ELF-1 (cell line): ENCODE measurements at regions not wholly inside any gene's neighbourhood (a gene's known extent, or its start where the extent isn't known, plus 50 kb on each side); places are given as distances from the start of the nearest gene placed in this dataset.
"Not testable (repeated sequence)": the region's sequence is repeated elsewhere in the genome, so short reads cannot be mapped to it uniquely, and the experiment has no call there.

Source experiments
- DNase-seq: peaks from one replicate; pipeline ENCODE4 v3.0.0-alpha.2; 2016; ENCODE audit warnings: low read depth, low spot score

DNA sequence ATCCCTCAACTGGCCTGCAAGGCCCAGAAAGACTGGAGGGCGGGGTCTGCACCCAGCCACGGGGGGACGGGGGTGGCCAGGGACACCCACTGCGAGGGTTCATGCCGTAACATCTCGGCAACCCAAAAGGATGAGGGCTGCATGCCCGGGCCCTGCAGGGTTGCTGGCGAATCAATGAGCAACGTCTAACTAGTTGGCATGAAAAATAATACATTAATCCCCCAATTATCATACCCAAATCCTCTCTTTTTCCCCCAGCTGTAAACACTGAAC, 232.2 kb downstream of the TUBA3C start:
- no peak for DNase-seq

DNA sequence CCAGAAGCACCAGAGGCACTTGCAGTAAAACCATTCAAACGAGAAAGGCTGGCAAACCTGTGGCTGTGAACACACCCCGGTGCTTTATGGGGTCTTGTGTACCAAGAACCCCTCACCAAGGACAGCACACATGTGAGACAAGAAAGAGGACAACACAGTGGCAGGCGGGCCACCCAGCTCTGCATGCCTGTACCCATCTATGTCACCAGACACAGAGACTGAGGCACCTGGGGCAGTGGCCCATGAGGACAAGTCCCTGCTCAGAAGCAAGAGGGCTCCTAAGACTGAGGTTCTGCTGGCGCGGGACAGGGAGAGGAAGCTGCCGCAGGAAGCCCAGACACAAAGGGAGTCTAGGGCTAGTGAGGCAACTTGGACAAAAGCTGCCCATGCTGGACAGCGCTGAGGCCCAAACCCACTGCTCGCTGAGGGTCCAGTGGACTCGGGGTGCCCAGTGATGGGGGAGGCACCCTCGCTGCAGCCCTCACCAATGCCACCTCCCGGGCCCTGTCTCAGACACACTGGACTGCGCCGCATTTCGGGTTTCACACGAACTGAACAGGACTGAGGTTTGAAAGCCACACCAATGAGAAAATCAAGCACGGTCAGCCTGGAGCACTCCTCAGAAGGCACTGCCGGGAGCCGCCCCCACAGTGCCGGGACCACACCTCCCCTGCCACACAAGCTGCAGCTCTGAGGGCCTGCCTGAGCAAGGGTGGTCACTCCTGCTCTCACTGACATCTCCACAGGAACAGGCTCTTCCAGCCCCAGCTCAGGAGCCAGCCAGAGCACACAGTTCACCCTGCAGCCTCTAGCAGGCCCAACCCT, 232.7 kb downstream of the TUBA3C start:
- no peak for DNase-seq

DNA sequence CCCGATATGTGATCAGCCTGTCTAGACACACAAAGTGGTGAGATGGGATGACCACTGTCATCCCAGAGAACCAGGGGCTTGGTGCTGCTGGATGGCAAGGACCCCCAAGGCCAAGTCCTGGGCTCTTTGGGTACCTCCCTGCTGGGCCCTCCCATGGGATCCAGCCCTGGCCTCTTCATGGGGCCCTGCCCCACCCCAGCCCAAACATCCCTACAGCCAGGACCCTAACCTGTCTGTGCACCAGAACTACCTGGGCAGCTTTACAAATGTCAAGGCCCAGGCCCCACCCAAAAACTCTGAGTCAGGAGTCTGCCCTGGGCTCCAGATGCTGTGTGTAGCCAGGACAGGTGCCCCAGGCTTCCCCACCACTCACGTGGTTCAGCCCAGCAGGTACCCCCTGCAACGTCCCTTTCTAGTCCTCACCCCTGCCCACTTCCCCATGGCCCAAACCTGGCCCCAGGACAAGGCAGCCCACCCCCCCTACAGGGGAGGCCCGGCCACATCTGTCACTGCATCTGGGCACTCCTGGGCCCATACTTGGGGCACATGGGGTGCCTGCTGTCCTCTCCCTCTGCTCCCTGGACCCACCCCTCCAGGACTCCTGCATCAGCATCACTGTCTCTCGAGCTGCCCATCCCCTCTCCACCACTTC, 233.5 kb downstream of the TUBA3C start:
- no peak for DNase-seq

DNA sequence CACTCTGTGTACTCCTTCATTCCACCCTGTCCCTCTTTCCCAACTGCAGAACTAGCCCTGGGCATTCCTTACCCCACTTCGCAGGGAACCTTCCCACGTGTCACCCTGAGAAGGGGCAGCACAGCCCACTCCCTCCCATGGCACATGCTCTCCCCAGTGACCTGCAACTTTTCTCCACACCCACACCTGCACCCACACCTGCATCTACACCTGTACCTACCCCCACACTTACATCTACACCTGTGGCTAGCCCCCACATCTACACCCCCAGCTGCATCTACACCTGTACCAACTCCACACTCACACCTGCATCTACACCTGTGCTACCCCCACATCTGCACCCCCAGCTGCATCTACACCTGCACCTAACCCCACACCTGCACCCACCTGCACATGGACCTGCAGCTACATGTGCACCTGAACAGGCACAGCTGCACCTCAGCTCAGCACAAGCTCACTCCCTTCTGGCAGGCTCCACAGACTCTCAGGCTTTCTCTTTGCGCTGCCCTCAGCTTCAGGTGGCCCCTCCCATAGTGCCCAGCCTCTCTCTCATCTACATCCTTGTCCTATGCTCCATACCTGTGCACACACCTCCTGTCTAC, 234.1 kb downstream of the TUBA3C start:
- no peak for DNase-seq

DNA sequence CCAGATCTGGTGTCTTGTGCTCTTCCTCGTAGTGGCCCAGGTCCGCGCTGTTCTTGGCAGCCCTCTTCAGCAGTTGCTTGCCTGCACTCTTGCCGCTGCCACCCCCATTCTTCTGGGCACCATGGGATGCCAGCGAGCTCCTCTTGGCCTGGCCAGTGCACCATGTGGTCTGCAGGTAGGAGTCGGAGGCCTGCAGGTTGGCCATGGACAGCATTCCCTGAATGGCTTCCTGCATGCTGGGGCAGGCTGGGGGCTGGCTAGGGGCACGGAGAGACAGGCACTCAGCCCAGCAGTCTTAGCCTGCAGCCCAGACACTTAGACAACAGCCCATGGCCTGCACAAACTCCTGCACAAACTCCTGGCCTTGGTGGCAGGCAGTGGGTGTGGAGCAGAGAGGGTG, 234.9 kb downstream of the TUBA3C start:
- no peak for DNase-seq

DNA sequence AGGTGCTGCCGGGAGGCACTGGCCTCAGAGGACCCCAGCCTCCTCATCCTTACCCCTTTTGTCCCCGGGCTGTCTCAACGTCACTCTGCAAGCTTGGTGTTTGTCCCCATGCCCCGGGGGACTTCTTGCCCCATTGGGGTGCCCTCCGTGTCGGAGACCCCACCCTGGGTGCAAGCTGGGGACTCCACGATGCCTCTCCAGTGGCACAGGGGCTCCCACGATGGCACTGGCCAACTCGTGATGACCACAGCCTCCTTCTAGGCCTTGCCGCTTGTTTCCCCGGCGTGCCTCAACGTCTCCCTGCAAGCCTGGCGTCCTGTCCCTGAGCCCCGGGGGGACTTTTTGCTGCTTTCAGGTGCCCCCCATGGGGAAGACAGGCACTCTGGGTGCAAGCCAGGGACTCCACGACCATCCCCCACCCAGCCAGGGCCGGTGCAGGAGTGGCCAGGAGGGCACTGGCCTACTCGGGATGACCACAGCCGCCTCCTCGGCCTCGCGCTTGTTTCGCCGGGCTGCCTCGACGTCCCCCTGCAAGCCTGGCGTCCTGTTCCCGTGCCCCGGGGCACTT, 237.0 kb downstream of the TUBA3C start:
- no peak for DNase-seq

DNA sequence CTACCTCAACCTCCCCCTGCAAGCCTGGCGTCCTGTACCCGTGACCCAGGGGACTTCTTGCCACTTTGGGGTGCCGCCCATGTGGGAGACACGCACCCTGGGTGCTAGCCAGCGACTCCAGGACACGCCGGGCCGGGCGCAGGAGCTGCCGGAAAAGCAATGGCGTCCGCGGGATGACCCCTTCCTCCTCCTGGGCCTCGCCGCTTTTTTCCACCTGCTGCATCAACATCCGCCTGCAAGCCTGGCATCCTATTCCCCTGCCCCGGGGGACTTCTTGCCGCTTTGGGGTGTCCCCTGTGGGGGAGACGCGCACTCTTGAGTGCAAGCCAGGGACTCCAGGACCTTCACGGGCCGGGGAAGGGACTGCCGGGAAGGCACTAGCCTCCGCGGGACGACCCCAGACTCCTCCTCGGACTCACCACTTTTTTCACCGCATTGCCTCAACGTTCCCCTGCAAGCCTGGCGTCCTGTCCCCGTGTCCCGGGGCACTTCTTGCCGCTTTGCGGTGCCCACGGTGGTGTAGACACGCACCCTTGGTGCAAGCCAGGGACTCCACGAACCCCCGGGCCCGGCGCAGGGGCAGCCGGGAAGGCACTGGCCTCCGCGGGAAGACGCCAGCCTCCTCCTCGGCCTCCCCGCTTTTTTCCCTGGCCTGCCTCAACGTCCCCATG, 237.8 kb downstream of the TUBA3C start:
- no peak for DNase-seq

DNA sequence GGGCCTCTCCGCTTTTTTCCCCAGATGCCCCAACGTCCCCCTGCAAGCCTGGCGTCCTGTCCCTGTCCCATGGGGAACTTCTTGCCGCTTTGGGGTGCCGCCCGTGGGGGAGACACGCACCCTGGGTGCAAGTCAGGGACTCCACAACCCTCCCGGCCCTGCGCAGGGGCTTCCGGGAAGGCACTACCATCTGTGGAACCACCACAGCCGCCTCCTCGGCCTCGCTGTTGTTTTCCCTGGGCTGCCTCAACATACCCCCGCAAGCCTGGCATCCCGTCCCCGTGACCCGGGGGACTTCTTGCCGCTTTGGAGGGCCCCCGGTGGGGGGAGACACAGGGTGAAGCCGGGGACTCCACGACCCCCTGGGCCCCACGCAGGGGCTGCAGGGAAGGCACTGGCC, 238.4 kb downstream of the TUBA3C start:
- no peak for DNase-seq

DNA sequence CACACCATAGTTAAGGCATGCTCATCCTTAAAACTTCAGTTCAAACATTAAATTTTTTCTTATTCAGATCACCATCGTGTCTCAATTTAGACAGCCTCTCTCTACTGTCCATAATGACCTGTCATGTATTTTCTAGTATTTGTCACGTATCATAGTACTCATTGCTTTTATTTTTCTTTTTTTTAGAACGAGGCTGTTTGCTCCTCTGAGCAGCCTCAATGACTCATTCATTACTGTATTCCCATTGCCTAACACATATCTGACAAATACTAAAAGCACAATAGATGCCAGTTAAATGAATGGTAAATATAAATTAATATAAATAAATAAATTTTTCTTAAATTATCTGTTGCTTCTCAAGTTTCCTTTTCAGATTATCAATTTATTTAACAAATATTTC, 245.5 kb downstream of the TUBA3C start:
- no peak for DNase-seq

DNA sequence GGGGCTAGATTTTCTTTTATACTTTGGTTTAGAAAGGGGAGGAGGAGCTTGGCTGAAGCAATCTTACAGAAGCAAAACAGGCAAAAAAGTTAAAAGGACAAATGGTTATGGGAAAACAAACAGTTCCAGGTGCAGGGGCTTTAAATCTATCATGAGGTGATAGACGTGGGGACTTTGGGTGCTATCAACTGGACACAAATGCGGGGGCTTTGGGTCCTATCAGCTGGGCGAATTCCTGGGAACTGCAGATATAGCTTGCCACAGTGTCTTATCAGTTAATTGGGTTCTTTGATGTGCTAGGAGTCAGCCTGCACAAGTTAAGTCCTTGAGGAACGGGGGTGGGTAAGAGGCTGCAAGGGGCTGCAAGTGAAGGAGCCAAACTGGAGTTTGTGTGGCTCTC, 260.6 kb downstream of the TUBA3C start:
- DNase-seq: no peak

DNA sequence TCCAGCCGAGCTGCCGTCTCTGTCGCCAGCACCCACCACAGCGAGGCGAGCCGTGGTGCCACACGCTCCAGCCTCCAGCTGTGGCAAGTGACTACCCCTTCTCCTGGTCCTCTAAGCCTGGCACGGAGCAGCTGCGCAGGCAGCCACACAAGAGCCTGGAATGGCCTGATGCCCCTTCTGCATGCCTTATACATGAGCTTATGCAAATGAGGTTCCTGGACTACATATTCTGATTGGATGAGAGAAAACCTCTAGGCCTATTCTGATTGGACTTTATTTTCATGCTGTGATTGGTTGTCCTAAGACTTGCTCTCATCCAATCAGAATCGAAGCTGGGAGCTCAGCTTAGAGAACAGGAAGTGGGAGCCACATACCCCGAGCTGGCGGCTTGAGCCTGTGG, 276.5 kb downstream of the TUBA3C start:
- not testable (repeated sequence) for DNase-seq

DNA sequence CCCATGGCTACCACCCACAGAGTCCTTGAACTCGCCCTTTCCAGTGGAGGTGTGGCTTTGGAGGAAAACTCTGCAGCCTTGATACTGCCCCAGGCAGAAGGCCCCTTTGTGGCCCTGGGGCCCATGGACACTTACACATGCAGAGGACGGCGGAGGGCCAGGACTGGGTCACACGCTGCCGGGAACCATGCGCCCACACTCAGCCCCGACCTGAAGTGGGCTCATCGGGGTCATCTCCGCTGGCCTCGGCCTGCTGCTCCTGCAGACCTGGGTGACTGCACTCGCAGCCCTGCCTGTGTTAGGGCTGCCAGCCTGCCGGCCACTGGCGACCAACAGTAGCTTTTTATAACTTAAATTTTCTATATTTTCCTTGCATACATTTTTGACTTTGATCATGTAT, 286.2 kb downstream of the TUBA3C start:
- DNase-seq: not testable (repeated sequence)

DNA sequence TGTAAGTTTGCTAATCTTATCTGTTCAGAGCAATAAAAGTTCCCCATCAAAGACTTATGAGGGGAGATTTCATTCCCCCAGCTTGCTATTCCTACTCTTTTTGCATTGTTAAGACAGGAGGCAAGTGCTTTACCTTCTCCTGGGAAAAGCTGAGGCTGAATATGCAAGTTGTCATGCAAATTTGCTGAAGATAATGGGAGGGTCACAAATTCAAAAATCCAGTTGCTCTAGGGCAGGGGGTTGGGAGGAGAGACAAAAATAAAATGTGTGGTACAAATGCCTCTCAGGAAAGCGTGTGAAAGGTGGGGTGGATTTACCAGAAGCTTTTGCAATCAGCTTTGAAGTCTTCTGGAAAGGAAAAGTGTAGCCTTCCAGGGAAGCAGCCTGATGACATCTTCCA, 290.4 kb downstream of the TUBA3C start:
- DNase-seq: not testable (repeated sequence)

DNA sequence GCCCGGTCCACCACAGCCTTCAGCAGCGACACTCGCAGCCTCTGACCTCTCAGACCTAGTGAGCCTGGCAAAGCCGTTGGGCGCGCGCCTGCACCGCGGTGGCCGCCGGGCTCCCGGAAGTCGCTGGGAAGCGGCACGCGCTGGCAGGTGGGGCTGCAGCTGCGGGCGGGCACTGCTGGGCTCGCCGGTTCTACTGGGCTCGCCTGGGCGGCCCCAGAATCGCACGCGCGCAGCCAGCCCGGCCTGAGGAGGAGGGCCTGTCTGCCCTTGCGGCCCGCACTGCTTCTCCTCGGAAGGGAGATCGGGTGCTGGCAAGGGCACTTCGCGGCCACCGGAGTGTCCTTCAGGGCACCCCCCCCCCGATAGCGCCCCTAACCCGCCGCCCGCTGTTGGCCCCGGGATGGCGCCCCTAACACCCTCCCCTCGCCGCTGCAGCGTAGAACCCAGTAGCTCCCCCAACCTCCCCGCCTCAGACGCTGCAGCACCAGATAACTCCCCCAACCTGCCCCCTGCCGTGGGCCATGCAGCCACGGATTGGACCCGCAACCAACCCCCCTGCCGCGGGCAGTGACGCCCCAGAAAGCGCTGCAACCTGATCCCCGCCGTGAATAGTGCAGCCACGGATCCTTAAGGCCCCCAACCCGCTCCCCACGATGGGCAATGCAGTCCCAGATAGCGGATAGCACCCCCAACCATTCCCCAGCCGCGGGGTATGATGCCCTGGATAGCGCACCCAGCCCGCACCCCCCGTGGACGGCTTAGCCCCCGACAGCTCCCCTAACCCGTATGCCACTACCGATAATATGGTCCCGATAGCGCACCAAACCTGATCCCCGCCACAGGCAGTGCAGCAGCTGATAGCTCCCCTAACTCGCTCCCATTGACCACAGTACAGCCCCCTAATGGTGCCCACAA, 306.5 kb downstream of the TUBA3C start:
- not testable (repeated sequence) for DNase-seq

DNA sequence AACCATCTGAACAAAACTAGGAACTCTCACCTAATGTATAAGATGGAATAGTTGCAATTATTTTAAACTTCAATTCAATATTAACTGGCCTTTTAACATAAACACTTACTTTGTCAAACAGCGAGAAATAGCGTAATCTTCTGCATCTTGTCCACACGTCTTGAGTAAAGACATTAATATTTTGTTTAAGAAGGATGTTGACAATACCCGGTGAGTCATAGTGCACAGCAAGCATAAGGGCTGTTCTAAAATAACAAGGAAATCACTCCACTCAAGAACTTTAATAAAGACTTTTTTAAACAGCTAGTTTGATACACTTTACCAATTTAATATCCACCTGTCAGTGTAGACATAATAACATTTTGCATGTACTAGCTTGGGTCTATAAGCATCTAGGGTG, 311.1 kb downstream of the TUBA3C start:
- not testable (repeated sequence) for DNase-seq

DNA sequence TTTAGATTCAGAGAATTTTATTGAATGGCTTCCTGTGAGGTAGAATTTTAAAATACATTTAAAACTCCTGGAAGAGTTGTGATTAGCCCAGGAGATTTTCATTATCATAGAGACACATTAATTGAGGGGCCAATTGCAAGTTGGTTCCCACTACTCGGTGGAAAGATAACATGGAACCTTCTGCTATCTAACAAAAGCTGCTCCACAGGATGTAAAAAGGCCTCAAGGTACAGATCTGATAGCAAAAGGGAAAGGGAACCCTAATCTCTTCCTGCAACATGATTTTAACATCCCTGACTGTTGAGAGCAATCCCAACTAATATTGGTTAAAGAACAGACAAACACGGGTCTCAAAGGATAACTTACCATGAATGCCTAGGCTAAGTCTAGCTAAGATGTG, 312.3 kb downstream of the TUBA3C start:
- DNase-seq: not testable (repeated sequence)

DNA sequence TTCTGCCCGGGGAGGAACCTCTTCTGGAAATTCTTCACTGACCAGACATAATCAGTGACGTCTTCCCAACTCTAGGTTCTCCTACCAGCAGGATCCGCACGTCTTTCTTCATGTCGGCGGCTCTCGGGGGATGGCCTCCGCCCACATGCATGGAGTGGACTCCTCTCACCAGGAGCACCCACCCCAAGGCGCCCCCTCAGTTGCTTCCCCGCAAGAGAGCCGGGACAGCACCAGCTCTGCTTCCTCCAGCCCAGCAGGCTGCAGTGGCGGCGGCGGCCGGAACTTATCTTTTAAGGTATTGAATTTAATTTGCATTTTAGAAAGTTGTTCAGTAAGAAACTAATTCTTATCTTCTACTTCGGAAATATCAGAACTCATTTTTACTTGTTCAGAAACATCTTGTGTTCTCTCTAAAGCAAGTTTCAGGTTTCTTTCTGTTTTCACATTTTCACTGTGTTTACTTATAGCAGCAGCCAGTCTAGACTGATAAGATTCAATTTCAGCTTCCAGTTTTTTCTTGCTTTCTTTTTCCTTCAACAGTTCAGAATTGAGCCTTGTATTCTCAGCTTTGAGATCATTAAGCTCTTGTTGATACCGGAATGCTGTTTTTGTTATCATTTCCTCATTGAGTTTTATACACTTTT, 343.5 kb downstream of the TUBA3C start:
- DNase-seq: not testable (repeated sequence)

DNA sequence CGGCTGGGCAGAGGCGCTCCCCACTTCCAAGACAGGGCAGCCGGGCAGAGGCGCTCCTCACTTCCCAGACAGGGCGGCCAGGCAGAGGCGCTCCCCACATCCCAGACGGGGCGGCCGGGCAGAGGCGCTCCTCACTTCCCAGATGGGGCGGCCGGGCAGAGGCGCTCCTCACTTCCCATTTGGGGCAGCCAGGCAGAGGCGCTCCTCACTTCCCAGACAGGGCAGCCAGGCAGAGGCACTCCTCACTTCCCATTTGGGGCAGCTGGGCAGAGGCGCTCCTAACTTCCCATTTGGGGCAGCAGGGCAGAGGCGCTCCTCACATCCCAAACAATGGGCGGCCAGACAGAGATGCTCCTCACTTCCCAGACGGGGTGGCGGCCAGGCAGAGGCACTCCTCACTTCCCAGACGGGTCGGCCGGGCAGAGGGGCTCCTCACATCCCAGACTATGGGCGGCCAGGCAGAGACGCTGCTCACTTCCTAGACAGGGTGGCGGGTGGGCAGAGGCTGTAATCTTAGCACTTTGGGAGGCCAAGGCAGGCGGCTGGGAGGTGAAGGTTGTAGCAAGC, 344.4 kb downstream of the TUBA3C start:
- not testable (repeated sequence) for DNase-seq

DNA sequence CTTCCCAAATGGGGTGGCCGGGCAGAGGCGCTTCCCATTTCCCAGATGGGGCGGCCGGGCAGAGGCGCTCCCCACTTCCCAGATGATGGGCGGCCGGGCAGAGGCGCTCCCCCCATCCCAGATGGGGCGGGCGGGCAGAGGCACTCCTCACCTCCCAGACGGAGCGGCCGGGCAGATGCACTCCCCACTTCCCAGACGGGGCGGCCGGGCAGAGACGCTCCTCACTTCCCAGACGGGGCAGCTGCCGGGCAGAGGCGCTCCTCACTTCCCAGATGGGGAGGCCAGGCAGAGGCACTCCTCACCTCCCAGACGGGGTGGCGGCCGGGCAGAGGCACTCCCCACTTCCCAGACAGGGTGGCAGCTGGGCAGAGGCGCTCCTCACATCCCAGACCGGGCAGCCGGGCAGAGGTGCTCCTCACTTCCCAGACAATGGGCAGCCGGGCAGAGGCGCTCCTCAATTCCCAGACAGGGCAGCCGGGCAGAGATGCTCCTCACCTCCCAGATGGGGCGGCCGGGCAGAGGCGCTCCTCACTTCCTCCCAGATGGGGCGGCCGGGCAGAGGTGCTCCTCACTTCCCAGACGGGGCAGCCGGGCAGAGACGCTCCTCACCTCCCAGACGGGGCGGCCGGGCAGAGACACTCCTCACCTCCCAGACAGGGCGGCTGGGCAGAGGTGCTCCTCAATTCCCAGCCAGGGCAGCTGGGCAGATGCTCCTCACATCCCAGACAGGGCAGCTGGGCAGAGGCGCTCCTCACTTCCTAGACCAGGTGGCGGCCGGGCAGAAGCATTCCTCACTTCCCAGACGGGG, 345.0 kb downstream of the TUBA3C start:
- DNase-seq: not testable (repeated sequence)
